ENCODE measurements at regions not wholly inside any gene's neighbourhood (a gene's known extent, or its start where the extent isn't known, plus 50 kb on each side); places are given as distances from the start of the nearest gene placed in this dataset.

DNA sequence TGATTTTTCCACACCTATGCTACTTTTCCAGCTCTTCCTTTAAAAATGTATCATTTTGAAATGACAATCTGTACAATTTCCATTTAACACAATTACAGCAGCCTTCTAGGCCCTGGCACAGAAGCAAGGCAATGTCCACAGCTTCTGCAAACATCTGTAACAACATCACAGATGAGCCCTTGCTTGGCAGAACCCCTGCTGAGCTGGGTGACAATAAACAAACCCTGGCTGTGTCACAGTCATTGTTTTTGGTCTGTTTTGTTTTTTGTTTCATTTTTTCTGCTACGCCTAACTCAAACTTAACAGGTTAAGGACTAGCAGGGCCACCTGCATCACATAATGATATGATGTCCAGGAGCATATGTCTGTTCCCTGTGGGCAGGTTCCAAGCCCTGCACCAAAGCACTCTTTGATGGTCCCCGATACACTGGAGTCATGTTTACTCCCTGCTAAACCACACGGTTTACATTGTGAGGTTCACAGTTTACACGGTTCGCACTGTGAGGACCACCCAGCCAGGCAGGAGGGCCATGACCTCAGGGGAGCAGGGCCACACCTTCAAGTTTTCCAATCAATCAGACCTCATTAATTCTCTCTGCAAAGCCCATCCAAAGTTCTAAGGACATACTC, 186.8 kb upstream of the CHRNA7 start:
- ChIA-PET SMC1A (ENCODE audit: uncharacterized antibody, unreplicated experiment) (no interaction called here), CTCF (no interaction called here), POLR2A (no interaction called here), RAD21 (ENCODE audit: unreplicated experiment) (no interaction called here)
- Histone ChIP-seq H4K20me1 (ENCODE audit: control insufficient read depth, insufficient read depth) (no peaks in the 10 kb centered on the region), H3K79me2 (ENCODE audit: control insufficient read depth, insufficient read depth, low read length) (no peaks in the 10 kb centered on the region), H3K9ac (ENCODE audit: control insufficient read depth, insufficient read depth, low read length) (no peak overlapping the region), H3K4me1 (ENCODE audit: control insufficient read depth, insufficient read depth, low read length) (no peaks in the 10 kb centered on the region), H3K27me3 (replicated peaks in 1 of 2; ENCODE audit: control insufficient read depth in 2 of 2, insufficient read depth in 2 of 2, low read length in 1 of 2) (no peaks in the 10 kb centered on the region), H3K9me3 (replicated peaks; ENCODE audit: control insufficient read depth, insufficient read depth, low read length) (no peaks in the 10 kb centered on the region; the same call in 2 of the 3 replicates), H2AFZ (ENCODE audit: control insufficient read depth, low read depth, low read length) (no peak overlapping the region), H3K4me3 (no peak overlapping the region), H3K4me2 (ENCODE audit: control insufficient read depth, insufficient read depth) (no peak overlapping the region), H3K36me3 (ENCODE audit: control insufficient read depth in 2 of 2, insufficient read depth in 2 of 2, low read length in 1 of 2) (no peaks in the 10 kb centered on the region), H3K27ac (ENCODE audit: control insufficient read depth, insufficient read depth) (no peak overlapping the region)
- 40% methylated on average over 5 of the region's 5 CpGs for WGBS (ENCODE audit: insufficient coverage, insufficient replicate concordance, low lambda C conversion rate, missing lambda C conversion rate)
- FAIRE-seq: no peak
- TF ChIP-seq, protein P1, sequence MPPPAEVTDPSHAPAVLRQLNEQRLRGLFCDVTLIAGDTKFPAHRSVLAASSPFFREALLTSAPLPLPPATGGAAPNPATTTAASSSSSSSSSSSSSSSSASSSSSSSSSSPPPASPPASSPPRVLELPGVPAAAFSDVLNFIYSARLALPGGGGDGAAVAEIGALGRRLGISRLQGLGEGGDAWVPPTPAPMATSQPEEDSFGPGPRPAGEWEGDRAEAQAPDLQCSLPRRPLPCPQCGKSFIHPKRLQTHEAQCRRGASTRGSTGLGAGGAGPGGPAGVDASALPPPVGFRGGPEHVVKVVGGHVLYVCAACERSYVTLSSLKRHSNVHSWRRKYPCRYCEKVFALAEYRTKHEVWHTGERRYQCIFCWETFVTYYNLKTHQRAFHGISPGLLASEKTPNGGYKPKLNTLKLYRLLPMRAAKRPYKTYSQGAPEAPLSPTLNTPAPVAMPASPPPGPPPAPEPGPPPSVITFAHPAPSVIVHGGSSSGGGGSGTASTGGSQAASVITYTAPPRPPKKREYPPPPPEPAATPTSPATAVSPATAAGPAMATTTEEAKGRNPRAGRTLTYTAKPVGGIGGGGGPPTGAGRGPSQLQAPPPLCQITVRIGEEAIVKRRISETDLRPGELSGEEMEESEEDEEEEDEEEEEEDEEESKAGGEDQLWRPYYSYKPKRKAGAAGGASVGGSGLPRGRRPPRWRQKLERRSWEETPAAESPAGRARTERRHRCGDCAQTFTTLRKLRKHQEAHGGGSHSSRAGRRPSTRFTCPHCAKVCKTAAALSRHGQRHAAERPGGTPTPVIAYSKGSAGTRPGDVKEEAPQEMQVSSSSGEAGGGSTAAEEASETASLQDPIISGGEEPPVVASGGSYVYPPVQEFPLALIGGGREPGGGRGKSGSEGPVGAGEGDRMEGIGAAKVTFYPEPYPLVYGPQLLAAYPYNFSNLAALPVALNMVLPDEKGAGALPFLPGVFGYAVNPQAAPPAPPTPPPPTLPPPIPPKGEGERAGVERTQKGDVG (CRISPR knock-in tag; IDR thresholded peaks at IDR 0.05): no peak
- no peak for DNase-seq (ENCODE audit: low read depth, low spot score)
- BruUV-seq (replicated peaks): no TSS peak
- intact Hi-C loops (cut with micrococcal nuclease; ENCODE audit: unreplicated experiment): no loop called here
- ATAC-seq: no peak
- in situ Hi-C loops (cut with MboI): no loop called here

DNA sequence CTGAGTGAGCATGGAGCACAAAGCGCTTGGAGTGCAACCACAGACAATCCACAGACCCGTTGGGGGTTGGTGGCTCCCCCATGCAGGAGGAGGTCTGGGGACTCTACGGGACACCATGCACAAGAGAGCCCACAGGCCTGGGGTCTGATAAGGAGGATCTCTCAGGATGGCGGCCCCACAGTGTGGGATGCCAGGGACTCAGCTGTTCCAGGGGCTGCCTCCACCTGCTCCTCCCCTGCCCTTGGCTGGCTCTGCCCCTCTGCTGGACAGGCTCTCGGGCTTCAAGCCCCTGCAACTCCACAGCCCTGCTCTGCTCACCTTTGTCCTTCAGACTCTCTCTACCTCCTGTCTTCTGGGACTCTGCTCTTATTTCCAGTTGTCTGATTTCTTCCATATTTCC, 184.5 kb upstream of the CHRNA7 start:
- no TSS peak for BruUV-seq (replicated peaks)
- ATAC-seq (no peak), DNase-seq (ENCODE audit: low read depth, low spot score) (no peak), FAIRE-seq (no peak)
- no peak overlapping the region for H3K27ac ChIP-seq (ENCODE audit: control insufficient read depth, insufficient read depth)
- H3K9ac ChIP-seq (ENCODE audit: control insufficient read depth, insufficient read depth, low read length): no peak overlapping the region
- intact Hi-C loops (cut with micrococcal nuclease; ENCODE audit: unreplicated experiment) (no loop called here), in situ Hi-C loops (cut with MboI) (no loop called here)
- no peaks in the 10 kb centered on the region; the same call in 2 of the 3 replicates for H3K9me3 ChIP-seq (replicated peaks; ENCODE audit: control insufficient read depth, insufficient read depth, low read length)
- RAD21 ChIA-PET (ENCODE audit: unreplicated experiment): no interaction called here
- H3K4me2 ChIP-seq (ENCODE audit: control insufficient read depth, insufficient read depth): no peak overlapping the region
- POLR2A ChIA-PET: no interaction called here
- H2AFZ ChIP-seq (ENCODE audit: control insufficient read depth, low read depth, low read length): no peak overlapping the region
- no peaks in the 10 kb centered on the region for H3K36me3 ChIP-seq (ENCODE audit: control insufficient read depth in 2 of 2, insufficient read depth in 2 of 2, low read length in 1 of 2)
- CTCF ChIA-PET: no interaction called here
- no peaks in the 10 kb centered on the region for H3K27me3 ChIP-seq (replicated peaks in 1 of 2; ENCODE audit: control insufficient read depth in 2 of 2, insufficient read depth in 2 of 2, low read length in 1 of 2)
- WGBS (ENCODE audit: insufficient coverage, insufficient replicate concordance, low lambda C conversion rate, missing lambda C conversion rate): 36% methylated on average over 5 of the region's 5 CpGs
- H3K4me1 ChIP-seq (ENCODE audit: control insufficient read depth, insufficient read depth, low read length): no peaks in the 10 kb centered on the region
- SMC1A ChIA-PET (ENCODE audit: uncharacterized antibody, unreplicated experiment): no interaction called here
- H3K4me3 ChIP-seq: no peak overlapping the region
- no peaks in the 10 kb centered on the region for H4K20me1 ChIP-seq (ENCODE audit: control insufficient read depth, insufficient read depth)
- no peaks in the 10 kb centered on the region for H3K79me2 ChIP-seq (ENCODE audit: control insufficient read depth, insufficient read depth, low read length)
- TF ChIP-seq, protein P2, sequence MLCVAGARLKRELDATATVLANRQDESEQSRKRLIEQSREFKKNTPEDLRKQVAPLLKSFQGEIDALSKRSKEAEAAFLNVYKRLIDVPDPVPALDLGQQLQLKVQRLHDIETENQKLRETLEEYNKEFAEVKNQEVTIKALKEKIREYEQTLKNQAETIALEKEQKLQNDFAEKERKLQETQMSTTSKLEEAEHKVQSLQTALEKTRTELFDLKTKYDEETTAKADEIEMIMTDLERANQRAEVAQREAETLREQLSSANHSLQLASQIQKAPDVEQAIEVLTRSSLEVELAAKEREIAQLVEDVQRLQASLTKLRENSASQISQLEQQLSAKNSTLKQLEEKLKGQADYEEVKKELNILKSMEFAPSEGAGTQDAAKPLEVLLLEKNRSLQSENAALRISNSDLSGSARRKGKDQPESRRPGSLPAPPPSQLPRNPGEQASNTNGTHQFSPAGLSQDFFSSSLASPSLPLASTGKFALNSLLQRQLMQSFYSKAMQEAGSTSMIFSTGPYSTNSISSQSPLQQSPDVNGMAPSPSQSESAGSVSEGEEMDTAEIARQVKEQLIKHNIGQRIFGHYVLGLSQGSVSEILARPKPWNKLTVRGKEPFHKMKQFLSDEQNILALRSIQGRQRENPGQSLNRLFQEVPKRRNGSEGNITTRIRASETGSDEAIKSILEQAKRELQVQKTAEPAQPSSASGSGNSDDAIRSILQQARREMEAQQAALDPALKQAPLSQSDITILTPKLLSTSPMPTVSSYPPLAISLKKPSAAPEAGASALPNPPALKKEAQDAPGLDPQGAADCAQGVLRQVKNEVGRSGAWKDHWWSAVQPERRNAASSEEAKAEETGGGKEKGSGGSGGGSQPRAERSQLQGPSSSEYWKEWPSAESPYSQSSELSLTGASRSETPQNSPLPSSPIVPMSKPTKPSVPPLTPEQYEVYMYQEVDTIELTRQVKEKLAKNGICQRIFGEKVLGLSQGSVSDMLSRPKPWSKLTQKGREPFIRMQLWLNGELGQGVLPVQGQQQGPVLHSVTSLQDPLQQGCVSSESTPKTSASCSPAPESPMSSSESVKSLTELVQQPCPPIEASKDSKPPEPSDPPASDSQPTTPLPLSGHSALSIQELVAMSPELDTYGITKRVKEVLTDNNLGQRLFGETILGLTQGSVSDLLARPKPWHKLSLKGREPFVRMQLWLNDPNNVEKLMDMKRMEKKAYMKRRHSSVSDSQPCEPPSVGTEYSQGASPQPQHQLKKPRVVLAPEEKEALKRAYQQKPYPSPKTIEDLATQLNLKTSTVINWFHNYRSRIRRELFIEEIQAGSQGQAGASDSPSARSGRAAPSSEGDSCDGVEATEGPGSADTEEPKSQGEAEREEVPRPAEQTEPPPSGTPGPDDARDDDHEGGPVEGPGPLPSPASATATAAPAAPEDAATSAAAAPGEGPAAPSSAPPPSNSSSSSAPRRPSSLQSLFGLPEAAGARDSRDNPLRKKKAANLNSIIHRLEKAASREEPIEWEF (IDR thresholded peaks at IDR 0.05; ENCODE audit: insufficient replicate concordance, low read depth, low read length): no peak
- TF ChIP-seq, protein P3, sequence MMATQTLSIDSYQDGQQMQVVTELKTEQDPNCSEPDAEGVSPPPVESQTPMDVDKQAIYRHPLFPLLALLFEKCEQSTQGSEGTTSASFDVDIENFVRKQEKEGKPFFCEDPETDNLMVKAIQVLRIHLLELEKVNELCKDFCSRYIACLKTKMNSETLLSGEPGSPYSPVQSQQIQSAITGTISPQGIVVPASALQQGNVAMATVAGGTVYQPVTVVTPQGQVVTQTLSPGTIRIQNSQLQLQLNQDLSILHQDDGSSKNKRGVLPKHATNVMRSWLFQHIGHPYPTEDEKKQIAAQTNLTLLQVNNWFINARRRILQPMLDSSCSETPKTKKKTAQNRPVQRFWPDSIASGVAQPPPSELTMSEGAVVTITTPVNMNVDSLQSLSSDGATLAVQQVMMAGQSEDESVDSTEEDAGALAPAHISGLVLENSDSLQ (IDR thresholded peaks at IDR 0.05): no peak
- no peak for TF ChIP-seq RFX5 (IDR thresholded peaks at IDR 0.05; ENCODE audit: low read depth, low read length)

All from GM12878 (cell line).